NB4 (cell line): ENCODE measurements at regions not wholly inside any gene's neighbourhood (a gene's known extent, or its start where the extent isn't known, plus 50 kb on each side); places are given as distances from the start of the nearest gene placed in this dataset.

Experiments
- POLR2A ChIP-seq: IDR thresholded peaks from 2 replicates; pipeline ENCODE4 v1.6.1; 2011; ENCODE audit warnings: mild to moderate bottlenecking; ENCODE audit not compliant: insufficient read length; ENCODE audit errors: extremely low read depth
- TF ChIP-seq, protein P1 (sequence below): IDR thresholded peaks from one replicate; pipeline ENCODE4 v1.5.1; 2012; ENCODE audit warnings: low read depth, low read length

DNA sequence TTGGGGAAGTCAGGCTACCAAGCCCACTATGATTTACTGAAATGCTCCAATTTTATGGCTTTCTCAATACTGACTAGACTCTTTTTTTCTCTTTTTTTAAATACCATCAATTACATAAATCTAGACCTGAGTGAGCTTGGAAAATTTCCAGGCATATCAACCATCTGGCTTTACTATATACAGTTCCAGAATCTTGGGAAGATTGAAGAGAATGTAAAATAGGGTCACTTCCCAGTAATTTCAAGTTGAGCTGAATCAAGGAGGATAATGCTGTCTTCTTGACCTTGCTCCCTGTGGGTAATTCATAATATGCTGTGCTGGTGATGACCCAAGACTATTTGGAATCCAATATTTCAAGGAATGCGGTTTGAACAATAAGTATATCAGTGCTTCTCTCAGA is 108.1 kb downstream of the MAP3K21 start:
- TF ChIP-seq, protein P1, sequence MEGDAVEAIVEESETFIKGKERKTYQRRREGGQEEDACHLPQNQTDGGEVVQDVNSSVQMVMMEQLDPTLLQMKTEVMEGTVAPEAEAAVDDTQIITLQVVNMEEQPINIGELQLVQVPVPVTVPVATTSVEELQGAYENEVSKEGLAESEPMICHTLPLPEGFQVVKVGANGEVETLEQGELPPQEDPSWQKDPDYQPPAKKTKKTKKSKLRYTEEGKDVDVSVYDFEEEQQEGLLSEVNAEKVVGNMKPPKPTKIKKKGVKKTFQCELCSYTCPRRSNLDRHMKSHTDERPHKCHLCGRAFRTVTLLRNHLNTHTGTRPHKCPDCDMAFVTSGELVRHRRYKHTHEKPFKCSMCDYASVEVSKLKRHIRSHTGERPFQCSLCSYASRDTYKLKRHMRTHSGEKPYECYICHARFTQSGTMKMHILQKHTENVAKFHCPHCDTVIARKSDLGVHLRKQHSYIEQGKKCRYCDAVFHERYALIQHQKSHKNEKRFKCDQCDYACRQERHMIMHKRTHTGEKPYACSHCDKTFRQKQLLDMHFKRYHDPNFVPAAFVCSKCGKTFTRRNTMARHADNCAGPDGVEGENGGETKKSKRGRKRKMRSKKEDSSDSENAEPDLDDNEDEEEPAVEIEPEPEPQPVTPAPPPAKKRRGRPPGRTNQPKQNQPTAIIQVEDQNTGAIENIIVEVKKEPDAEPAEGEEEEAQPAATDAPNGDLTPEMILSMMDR, result no peak
- TF ChIP-seq POLR2A, result no peak
